K562 (cell line): ENCODE measurements at regions not wholly inside any gene's neighbourhood (a gene's known extent, or its start where the extent isn't known, plus 50 kb on each side); places are given as distances from the start of the nearest gene placed in this dataset.
A peak's percentile ranks its signal among the peaks of the same experiment; 100 is the strongest.

Source experiments
- COPS2 ChIP-seq: fragments of 450-650 bp; conservative IDR thresholded peaks from 2 replicates; pipeline ENCODE4 v1.6.1; 2016; ENCODE audit warnings: mild to moderate bottlenecking, moderate library complexity
- DPF2 ChIP-seq: fragments of 450-650 bp; IDR thresholded peaks from 2 replicates; pipeline ENCODE4 v1.6.1; 2016
- EP400 ChIP-seq: fragments of 450-650 bp; IDR thresholded peaks from 2 replicates; pipeline ENCODE4 v1.6.1; 2017; ENCODE audit warnings: antibody characterized with exemption, mild to moderate bottlenecking, moderate library complexity
- HDAC3 ChIP-seq: fragments of 450-650 bp; IDR thresholded peaks from 2 replicates; pipeline ENCODE4 v1.6.1; 2018; ENCODE audit warnings: borderline replicate concordance, mild to moderate bottlenecking, moderate library complexity; ENCODE audit not compliant: partially characterized antibody
- KDM1A ChIP-seq, 2 experiments: fragments of 450-650 bp; IDR thresholded peaks; 2 replicates each; pipeline ENCODE4 v1.6.1; 2016; ENCODE audit warnings: mild to moderate bottlenecking in 2 of 2
- MEF2A ChIP-seq: IDR thresholded peaks from 2 replicates; pipeline ENCODE4 v1.6.1; 2011; ENCODE audit warnings: low read depth, mild to moderate bottlenecking, low read length, moderate library complexity; ENCODE audit not compliant: control insufficient read depth
- MEF2D ChIP-seq: conservative IDR thresholded peaks from 2 replicates; pipeline ENCODE4 v1.6.1; 2016; ENCODE audit warnings: low read depth, missing genetic modification characterization, missing compliant biosample characterization
- NCOA1 ChIP-seq: fragments of 450-650 bp; IDR thresholded peaks from 2 replicates; pipeline ENCODE4 v1.6.1; 2016; ENCODE audit warnings: low read depth
- NCOR1 ChIP-seq: fragments of 450-650 bp; IDR thresholded peaks from 2 replicates; pipeline ENCODE4 v1.6.1; 2016; ENCODE audit warnings: mild to moderate bottlenecking, moderate library complexity
- PHB2 ChIP-seq: fragments of 450-650 bp; IDR thresholded peaks from 2 replicates; pipeline ENCODE4 v1.6.1; 2017; ENCODE audit warnings: low read depth
- RNF2 ChIP-seq: sonication (generic); IDR thresholded peaks from 2 replicates; pipeline ENCODE4 v1.6.1; 2016
- SMARCE1 ChIP-seq: fragments of 450-650 bp; IDR thresholded peaks from 2 replicates; pipeline ENCODE4 v1.7.1; 2016; ENCODE audit warnings: mild to moderate bottlenecking
- TAF9B ChIP-seq: fragments of 450-650 bp; IDR thresholded peaks from 2 replicates; pipeline ENCODE4 v1.6.1; 2018; ENCODE audit warnings: mild to moderate bottlenecking; ENCODE audit not compliant: partially characterized antibody
- ZNF165 ChIP-seq: fragments of 250-450 bp; sonication (Bioruptor Pico); IDR thresholded peaks from 2 replicates; pipeline ENCODE4 v1.4.0; 2020; ENCODE audit warnings: borderline replicate concordance
- ZNF212 ChIP-seq: fragments of 450-650 bp; formaldehyde crosslinking; IDR thresholded peaks from 2 replicates; pipeline ENCODE4 v1.4.0; 2020; ENCODE audit warnings: mild to moderate bottlenecking
- ZNF589 ChIP-seq: fragments of 200-800 bp; sonication (Bioruptor generic); IDR thresholded peaks from 2 replicates; pipeline ENCODE4 v1.6.1; 2016; ENCODE audit warnings: low read depth, missing genetic modification characterization, missing compliant biosample characterization
- ZNF780A ChIP-seq: fragments of 250-450 bp; sonication (Bioruptor Pico); IDR thresholded peaks from 2 replicates; pipeline ENCODE4 v1.5.0; 2021; ENCODE audit warnings: mild to moderate bottlenecking
- TF ChIP-seq, protein P1 (sequence below), 2 experiments: fragments of 450-650 bp in 1 of 2; sonication (generic) in 1 of 2; formaldehyde crosslinking in 1 of 2; IDR thresholded peaks; 2 replicates each; pipeline versions ENCODE4 v1.7.1 to v1.9.0; 2016 to 2022; ENCODE audit warnings: inconsistent platforms in 1 of 2, mild to moderate bottlenecking in 1 of 2, missing genetic modification reagents in 1 of 2
- TF ChIP-seq, protein P2 (sequence below): fragments of 450-650 bp; IDR thresholded peaks from 2 replicates; pipeline ENCODE4 v1.6.1; 2017; ENCODE audit warnings: mild to moderate bottlenecking, moderate library complexity
- TF ChIP-seq, protein P3 (sequence below): IDR thresholded peaks from 2 replicates; pipeline ENCODE4 v1.6.1; 2011; ENCODE audit not compliant: insufficient read length; ENCODE audit errors: extremely low read depth

DNA sequence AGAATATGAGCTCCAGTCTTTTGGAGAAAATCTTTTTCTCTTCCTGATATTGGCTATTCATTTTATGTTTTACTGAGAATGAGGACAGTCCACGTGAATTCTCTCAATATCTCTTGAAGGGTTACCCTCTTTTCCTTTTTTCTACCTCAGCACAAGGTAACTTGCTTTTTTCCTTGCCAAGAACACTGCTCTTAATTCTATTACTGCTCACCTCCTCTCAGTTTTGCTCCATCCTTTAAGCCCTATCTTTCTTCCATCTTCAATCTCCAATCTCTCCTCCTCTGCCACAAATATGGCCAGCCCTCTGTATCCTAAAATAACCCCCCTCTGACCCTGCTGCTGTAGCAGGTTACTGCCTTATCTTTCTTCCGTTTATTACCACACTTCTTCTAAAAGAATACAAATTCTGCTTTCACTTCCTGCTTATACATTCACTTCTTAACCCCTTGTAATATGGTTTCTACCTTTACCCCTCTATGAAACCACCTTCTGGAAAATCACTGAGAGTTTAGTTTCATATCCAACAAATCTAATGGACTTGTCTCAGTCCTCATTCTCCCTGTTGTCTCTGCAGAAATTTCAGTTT is 89.0 kb downstream of the NFKBIZ start (continued):
- TF ChIP-seq, protein P1, sequence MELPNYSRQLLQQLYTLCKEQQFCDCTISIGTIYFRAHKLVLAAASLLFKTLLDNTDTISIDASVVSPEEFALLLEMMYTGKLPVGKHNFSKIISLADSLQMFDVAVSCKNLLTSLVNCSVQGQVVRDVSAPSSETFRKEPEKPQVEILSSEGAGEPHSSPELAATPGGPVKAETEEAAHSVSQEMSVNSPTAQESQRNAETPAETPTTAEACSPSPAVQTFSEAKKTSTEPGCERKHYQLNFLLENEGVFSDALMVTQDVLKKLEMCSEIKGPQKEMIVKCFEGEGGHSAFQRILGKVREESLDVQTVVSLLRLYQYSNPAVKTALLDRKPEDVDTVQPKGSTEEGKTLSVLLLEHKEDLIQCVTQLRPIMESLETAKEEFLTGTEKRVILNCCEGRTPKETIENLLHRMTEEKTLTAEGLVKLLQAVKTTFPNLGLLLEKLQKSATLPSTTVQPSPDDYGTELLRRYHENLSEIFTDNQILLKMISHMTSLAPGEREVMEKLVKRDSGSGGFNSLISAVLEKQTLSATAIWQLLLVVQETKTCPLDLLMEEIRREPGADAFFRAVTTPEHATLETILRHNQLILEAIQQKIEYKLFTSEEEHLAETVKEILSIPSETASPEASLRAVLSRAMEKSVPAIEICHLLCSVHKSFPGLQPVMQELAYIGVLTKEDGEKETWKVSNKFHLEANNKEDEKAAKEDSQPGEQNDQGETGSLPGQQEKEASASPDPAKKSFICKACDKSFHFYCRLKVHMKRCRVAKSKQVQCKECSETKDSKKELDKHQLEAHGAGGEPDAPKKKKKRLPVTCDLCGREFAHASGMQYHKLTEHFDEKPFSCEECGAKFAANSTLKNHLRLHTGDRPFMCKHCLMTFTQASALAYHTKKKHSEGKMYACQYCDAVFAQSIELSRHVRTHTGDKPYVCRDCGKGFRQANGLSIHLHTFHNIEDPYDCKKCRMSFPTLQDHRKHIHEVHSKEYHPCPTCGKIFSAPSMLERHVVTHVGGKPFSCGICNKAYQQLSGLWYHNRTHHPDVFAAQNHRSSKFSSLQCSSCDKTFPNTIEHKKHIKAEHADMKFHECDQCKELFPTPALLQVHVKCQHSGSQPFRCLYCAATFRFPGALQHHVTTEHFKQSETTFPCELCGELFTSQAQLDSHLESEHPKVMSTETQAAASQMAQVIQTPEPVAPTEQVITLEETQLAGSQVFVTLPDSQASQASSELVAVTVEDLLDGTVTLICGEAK (IDR thresholded peaks at IDR 0.05): peak; percentile 26; the same call in 1 of the 2 replicates
- TF ChIP-seq, protein P1 (CRISPR knock-in tag; IDR thresholded peaks at IDR 0.05): no peak
- TF ChIP-seq ZNF589 (CRISPR knock-in tag) (peak; percentile 44; the same call in 1 of the 2 replicates), KDM1A (IDR thresholded peaks at IDR 0.05) (peak in 1 of 2 experiments; percentile 31; a peak in 1 of 4 replicates), EP400 (no peak), MEF2D (tag) (peak; percentile 93), ZNF780A (CRISPR knock-in tag) (no peak), RNF2 (peak; percentile 70; the same call in 1 of the 2 replicates), DPF2 (peak; percentile 77), MEF2A (peak; percentile 53; the same call in 1 of the 2 replicates), TAF9B (peak; percentile 33), NCOR1 (peak; percentile 47), ZNF165 (no peak), COPS2 (no peak), NCOA1 (peak; percentile 64; the same call in 1 of the 2 replicates), ZNF212 (CRISPR knock-in tag) (no peak), SMARCE1 (peak; percentile 53; the same call in 1 of the 2 replicates), PHB2 (no peak), HDAC3 (no peak)
- TF ChIP-seq, protein P2, sequence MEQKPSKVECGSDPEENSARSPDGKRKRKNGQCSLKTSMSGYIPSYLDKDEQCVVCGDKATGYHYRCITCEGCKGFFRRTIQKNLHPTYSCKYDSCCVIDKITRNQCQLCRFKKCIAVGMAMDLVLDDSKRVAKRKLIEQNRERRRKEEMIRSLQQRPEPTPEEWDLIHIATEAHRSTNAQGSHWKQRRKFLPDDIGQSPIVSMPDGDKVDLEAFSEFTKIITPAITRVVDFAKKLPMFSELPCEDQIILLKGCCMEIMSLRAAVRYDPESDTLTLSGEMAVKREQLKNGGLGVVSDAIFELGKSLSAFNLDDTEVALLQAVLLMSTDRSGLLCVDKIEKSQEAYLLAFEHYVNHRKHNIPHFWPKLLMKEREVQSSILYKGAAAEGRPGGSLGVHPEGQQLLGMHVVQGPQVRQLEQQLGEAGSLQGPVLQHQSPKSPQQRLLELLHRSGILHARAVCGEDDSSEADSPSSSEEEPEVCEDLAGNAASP: peak; percentile 50; the same call in 1 of the 2 replicates
- TF ChIP-seq, protein P3, sequence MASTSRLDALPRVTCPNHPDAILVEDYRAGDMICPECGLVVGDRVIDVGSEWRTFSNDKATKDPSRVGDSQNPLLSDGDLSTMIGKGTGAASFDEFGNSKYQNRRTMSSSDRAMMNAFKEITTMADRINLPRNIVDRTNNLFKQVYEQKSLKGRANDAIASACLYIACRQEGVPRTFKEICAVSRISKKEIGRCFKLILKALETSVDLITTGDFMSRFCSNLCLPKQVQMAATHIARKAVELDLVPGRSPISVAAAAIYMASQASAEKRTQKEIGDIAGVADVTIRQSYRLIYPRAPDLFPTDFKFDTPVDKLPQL: no peak
